ENCODE measurements at regions not wholly inside any gene's neighbourhood (a gene's known extent, or its start where the extent isn't known, plus 50 kb on each side); places are given as distances from the start of the nearest gene placed in this dataset.

DNA sequence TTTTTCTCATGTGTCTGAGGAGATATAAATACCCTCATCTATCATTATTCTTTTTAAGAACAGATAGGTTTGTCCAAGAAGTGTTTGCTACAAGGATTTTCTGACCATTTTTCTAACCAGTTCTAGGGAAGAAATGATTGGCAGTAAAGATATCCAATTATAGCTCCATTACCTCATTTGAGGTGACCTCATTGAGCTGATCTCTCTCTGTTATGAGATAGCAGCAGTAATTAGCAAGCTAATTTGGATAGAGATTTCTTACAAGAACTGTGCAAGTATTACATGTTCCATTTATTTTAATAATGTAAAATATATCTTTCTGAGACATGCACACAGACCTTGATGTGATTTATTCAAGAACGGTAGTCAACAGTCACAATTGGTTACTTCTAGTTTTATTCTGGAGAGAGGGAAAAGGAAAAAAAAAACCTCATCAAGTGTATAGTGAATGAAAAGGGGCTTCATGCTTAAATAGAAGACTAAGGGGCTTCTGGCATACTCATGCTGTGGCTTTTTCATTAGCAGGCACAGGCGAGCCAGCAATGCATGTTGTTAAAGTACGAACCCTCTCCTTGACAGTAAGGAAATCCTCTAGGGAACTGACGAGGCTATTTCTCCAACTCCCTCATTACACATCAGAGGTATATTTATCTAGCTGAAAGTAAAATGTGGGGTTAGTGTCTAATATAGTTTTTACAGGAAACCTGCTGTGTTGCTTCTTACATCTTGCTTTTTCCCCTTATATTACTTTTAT lies 127.3 kb downstream of the NUDT12 start:
- TF ChIP-seq EP300 (conservative IDR thresholded peaks at IDR 0.05; ENCODE audit: poor library complexity, severe bottlenecking), result peak; percentile 10
- TF ChIP-seq, protein P1, sequence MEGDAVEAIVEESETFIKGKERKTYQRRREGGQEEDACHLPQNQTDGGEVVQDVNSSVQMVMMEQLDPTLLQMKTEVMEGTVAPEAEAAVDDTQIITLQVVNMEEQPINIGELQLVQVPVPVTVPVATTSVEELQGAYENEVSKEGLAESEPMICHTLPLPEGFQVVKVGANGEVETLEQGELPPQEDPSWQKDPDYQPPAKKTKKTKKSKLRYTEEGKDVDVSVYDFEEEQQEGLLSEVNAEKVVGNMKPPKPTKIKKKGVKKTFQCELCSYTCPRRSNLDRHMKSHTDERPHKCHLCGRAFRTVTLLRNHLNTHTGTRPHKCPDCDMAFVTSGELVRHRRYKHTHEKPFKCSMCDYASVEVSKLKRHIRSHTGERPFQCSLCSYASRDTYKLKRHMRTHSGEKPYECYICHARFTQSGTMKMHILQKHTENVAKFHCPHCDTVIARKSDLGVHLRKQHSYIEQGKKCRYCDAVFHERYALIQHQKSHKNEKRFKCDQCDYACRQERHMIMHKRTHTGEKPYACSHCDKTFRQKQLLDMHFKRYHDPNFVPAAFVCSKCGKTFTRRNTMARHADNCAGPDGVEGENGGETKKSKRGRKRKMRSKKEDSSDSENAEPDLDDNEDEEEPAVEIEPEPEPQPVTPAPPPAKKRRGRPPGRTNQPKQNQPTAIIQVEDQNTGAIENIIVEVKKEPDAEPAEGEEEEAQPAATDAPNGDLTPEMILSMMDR (IDR thresholded peaks at IDR 0.05; ENCODE audit: poor library complexity, severe bottlenecking), result no peak
- TF ChIP-seq POLR2AphosphoS5 (IDR thresholded peaks at IDR 0.05), result peak; percentile 53
- TF ChIP-seq MXI1 (conservative IDR thresholded peaks at IDR 0.05; ENCODE audit: poor library complexity, severe bottlenecking), result no peak
- TF ChIP-seq RAD21 (conservative IDR thresholded peaks at IDR 0.05), result no peak
- no peak for TF ChIP-seq SMC3 (conservative IDR thresholded peaks at IDR 0.05; ENCODE audit: poor library complexity)
- no peak for TF ChIP-seq TAF1 (IDR thresholded peaks at IDR 0.05; ENCODE audit: low read depth)
- TF ChIP-seq, protein P2, sequence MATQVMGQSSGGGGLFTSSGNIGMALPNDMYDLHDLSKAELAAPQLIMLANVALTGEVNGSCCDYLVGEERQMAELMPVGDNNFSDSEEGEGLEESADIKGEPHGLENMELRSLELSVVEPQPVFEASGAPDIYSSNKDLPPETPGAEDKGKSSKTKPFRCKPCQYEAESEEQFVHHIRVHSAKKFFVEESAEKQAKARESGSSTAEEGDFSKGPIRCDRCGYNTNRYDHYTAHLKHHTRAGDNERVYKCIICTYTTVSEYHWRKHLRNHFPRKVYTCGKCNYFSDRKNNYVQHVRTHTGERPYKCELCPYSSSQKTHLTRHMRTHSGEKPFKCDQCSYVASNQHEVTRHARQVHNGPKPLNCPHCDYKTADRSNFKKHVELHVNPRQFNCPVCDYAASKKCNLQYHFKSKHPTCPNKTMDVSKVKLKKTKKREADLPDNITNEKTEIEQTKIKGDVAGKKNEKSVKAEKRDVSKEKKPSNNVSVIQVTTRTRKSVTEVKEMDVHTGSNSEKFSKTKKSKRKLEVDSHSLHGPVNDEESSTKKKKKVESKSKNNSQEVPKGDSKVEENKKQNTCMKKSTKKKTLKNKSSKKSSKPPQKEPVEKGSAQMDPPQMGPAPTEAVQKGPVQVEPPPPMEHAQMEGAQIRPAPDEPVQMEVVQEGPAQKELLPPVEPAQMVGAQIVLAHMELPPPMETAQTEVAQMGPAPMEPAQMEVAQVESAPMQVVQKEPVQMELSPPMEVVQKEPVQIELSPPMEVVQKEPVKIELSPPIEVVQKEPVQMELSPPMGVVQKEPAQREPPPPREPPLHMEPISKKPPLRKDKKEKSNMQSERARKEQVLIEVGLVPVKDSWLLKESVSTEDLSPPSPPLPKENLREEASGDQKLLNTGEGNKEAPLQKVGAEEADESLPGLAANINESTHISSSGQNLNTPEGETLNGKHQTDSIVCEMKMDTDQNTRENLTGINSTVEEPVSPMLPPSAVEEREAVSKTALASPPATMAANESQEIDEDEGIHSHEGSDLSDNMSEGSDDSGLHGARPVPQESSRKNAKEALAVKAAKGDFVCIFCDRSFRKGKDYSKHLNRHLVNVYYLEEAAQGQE (IDR thresholded peaks at IDR 0.05; ENCODE audit: borderline replicate concordance), result no peak
